ENCODE measurements at regions not wholly inside any gene's neighbourhood (a gene's known extent, or its start where the extent isn't known, plus 50 kb on each side); places are given as distances from the start of the nearest gene placed in this dataset.
"Not testable (repeated sequence)": the region's sequence is repeated elsewhere in the genome, so short reads cannot be mapped to it uniquely, and the experiment has no call there.

DNA sequence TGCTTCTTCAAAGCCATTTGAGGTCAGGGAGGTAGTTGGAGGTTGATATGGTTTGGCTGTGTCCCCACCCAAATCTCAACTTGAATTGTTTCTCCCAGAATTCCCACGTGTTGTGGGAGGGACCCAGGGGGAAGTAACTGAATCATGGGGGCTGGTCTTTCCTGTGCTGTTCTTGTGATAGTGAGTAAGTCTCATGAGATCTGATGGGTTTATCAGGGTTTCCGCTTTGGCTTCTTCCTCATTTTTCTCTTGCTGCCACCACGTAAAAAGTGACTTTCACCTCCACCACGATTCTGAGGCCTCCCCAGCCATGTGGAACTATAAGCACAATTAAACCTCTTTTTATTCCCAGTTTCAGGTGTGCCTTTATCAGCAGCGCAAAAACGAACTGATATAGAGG lies 62.5 kb upstream of the NFE2L3 start:
- not testable (repeated sequence) for TF ChIP-seq POLR2A (IDR thresholded peaks at IDR 0.05)
- TF ChIP-seq, protein P1, sequence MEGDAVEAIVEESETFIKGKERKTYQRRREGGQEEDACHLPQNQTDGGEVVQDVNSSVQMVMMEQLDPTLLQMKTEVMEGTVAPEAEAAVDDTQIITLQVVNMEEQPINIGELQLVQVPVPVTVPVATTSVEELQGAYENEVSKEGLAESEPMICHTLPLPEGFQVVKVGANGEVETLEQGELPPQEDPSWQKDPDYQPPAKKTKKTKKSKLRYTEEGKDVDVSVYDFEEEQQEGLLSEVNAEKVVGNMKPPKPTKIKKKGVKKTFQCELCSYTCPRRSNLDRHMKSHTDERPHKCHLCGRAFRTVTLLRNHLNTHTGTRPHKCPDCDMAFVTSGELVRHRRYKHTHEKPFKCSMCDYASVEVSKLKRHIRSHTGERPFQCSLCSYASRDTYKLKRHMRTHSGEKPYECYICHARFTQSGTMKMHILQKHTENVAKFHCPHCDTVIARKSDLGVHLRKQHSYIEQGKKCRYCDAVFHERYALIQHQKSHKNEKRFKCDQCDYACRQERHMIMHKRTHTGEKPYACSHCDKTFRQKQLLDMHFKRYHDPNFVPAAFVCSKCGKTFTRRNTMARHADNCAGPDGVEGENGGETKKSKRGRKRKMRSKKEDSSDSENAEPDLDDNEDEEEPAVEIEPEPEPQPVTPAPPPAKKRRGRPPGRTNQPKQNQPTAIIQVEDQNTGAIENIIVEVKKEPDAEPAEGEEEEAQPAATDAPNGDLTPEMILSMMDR (IDR thresholded peaks at IDR 0.05): not testable (repeated sequence)

Measured in testis (tissue), 2 donors.